KMS-11 (cell line): ENCODE measurements at regions not wholly inside any gene's neighbourhood (a gene's known extent, or its start where the extent isn't known, plus 50 kb on each side); places are given as distances from the start of the nearest gene placed in this dataset.
A peak's percentile ranks its signal among the peaks of the same experiment; 100 is the strongest.

Experiments used
- H2AFZ ChIP-seq: fragments of 200-600 bp; sonication (generic); 2 replicates; pipeline ENCODE4 v1.6.1; 2016; ENCODE audit warnings: antibody characterized with exemption, mixed run types, low read depth
- H3K27ac ChIP-seq: fragments of 200-600 bp; sonication (generic); 2 replicates; pipeline ENCODE4 v1.6.1; 2016; ENCODE audit warnings: mild to moderate bottlenecking, mixed run types
- H3K27me3 ChIP-seq: fragments of 200-600 bp; sonication (generic); 2 replicates; pipeline ENCODE4 v1.6.1; 2017; ENCODE audit warnings: mild to moderate bottlenecking, low read depth, mixed run types, moderate library complexity; ENCODE audit not compliant: insufficient read depth
- H3K36me3 ChIP-seq: fragments of 200-600 bp; sonication (generic); 2 replicates; pipeline ENCODE4 v1.6.1; 2017; ENCODE audit warnings: mild to moderate bottlenecking, mixed run types; ENCODE audit not compliant: insufficient read depth
- H3K4me1 ChIP-seq: fragments of 200-600 bp; sonication (generic); 2 replicates; pipeline ENCODE4 v1.6.1; 2016; ENCODE audit warnings: mild to moderate bottlenecking, low read depth, mixed run types; ENCODE audit not compliant: poor library complexity, severe bottlenecking
- H3K4me2 ChIP-seq: fragments of 200-600 bp; sonication (generic); 2 replicates; pipeline ENCODE4 v1.7.0; 2016; ENCODE audit warnings: mild to moderate bottlenecking, mixed run types
- H3K4me3 ChIP-seq: fragments of 200-600 bp; sonication (generic); IDR thresholded peaks from 2 replicates; pipeline ENCODE4 v1.6.1; 2017; ENCODE audit warnings: low read depth, low read length, mixed read lengths; ENCODE audit not compliant: insufficient read depth
- H3K79me2 ChIP-seq: fragments of 200-600 bp; sonication (generic); 2 replicates; pipeline ENCODE4 v1.6.1; 2016; ENCODE audit warnings: low read depth, mixed run types; ENCODE audit not compliant: insufficient read depth
- H3K9ac ChIP-seq: fragments of 200-600 bp; sonication (generic); 2 replicates; pipeline ENCODE4 v1.6.1; 2016; ENCODE audit warnings: mild to moderate bottlenecking, mixed run types
- H4K20me1 ChIP-seq: fragments of 200-600 bp; sonication (generic); 2 replicates; pipeline ENCODE4 v1.6.1; 2016; ENCODE audit warnings: mild to moderate bottlenecking, mixed run types; ENCODE audit not compliant: insufficient read depth
- CTCF ChIP-seq: fragments of 200-600 bp; sonication (generic); conservative IDR thresholded peaks from 2 replicates; pipeline ENCODE4 v1.6.1; 2017; ENCODE audit warnings: low read depth, mild to moderate bottlenecking, antibody characterized with exemption, low read length, moderate library complexity, mixed read lengths

GRCh38 chr2:150759106-150759505, 271.6 kb upstream of the RND3 start:
- Histone ChIP-seq H3K27me3 (no peaks in the 10 kb centered on the region), H3K36me3 (no peaks in the 10 kb centered on the region), H3K4me1 (no peaks in the 10 kb centered on the region), H3K4me2 (no peak overlapping the region), H2AFZ (no peak overlapping the region), H4K20me1 (no peaks in the 10 kb centered on the region), H3K9ac (no peak overlapping the region), H3K4me3 (no peak overlapping the region), H3K79me2 (no peaks in the 10 kb centered on the region), H3K27ac (no peak overlapping the region)
- no peak for TF ChIP-seq CTCF

- no peaks in the 10 kb centered on the region for H4K20me1 ChIP-seq
- no peak overlapping the region for H3K4me2 ChIP-seq
- no peak overlapping the region for H3K4me3 ChIP-seq
- no peak for TF ChIP-seq CTCF
- no peaks in the 10 kb centered on the region for H3K4me1 ChIP-seq
- no peak overlapping the region for H3K27ac ChIP-seq
- no peak overlapping the region for H2AFZ ChIP-seq
- no peak overlapping the region for H3K9ac ChIP-seq
- no peaks in the 10 kb centered on the region for H3K27me3 ChIP-seq
- H3K36me3 ChIP-seq: no peaks in the 10 kb centered on the region
- no peaks in the 10 kb centered on the region for H3K79me2 ChIP-seq
Measured at GRCh38 chr2:150752229-150752628, 264.8 kb upstream of the RND3 start.

GRCh38 chr2:150750720-150751119, 263.3 kb upstream of the RND3 start:
- Histone ChIP-seq H3K4me2 (no peak overlapping the region), H3K4me3 (no peak overlapping the region)
- TF ChIP-seq CTCF: no peak

GRCh38 chr2:150742094-150742493, 254.6 kb upstream of the RND3 start:
- Histone ChIP-seq H3K4me1 (no peaks in the 10 kb centered on the region), H3K9ac (no peak overlapping the region), H2AFZ (peak overlapping the region; percentile 45; the same call in 1 of the 2 replicates), H3K79me2 (no peaks in the 10 kb centered on the region), H3K27me3 (no peaks in the 10 kb centered on the region), H3K4me3 (no peak overlapping the region), H3K4me2 (peak overlapping the region; percentile 28; the same call in 1 of the 2 replicates), H3K27ac (no peak overlapping the region), H3K36me3 (no peaks in the 10 kb centered on the region), H4K20me1 (no peaks in the 10 kb centered on the region)
- no peak for TF ChIP-seq CTCF

More at GRCh38 chr2:150750720-150751119, 263.3 kb upstream of the RND3 start:
- no peaks in the 10 kb centered on the region for H4K20me1 ChIP-seq
- no peaks in the 10 kb centered on the region for H3K4me1 ChIP-seq
- H3K27me3 ChIP-seq: no peaks in the 10 kb centered on the region
- H3K36me3 ChIP-seq: no peaks in the 10 kb centered on the region
- H3K79me2 ChIP-seq: no peaks in the 10 kb centered on the region
- H2AFZ ChIP-seq: no peak overlapping the region
- no peak overlapping the region for H3K27ac ChIP-seq
- no peak overlapping the region for H3K9ac ChIP-seq
